ENCODE measurements at regions not wholly inside any gene's neighbourhood (a gene's known extent, or its start where the extent isn't known, plus 50 kb on each side); places are given as distances from the start of the nearest gene placed in this dataset.

DNA sequence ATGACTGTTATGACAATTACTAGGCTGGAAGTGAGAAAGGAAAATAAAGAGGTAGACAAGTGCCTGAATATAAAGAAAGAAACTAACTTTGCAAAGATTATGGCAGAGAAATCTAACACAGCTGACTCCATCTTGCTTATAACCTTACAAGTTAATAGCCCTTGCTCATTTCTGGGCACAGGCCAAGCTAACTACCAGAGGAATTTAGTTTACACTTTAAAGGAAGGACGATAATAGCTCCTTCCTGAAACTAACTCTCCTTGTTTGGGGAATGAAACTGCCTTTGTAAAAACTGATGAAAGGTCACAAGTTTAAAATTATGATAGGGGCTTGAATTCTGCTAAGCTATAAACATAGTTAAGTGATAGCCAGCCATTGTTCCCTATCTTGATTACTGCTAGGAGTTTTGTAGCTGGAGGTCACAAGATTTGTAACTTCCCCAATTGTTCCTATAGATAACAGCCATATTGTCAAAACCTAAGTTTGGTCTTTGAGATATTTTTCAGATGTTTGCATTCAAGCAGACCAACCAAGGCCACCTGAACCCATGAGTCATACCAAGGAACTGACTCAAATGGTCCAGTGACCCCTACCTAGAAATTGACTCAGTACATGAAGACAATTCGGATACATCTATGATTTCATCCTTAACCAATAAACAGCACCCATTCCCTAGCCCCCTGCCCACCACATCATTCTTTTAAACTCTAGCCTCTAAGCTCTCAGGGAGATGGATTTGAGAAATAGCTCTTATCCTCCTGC is 209.2 kb upstream of the LRATD1 start:
- DNase-seq (no peak), ATAC-seq (ENCODE audit: low read depth) (no peak)
- TF ChIP-seq, protein P1, sequence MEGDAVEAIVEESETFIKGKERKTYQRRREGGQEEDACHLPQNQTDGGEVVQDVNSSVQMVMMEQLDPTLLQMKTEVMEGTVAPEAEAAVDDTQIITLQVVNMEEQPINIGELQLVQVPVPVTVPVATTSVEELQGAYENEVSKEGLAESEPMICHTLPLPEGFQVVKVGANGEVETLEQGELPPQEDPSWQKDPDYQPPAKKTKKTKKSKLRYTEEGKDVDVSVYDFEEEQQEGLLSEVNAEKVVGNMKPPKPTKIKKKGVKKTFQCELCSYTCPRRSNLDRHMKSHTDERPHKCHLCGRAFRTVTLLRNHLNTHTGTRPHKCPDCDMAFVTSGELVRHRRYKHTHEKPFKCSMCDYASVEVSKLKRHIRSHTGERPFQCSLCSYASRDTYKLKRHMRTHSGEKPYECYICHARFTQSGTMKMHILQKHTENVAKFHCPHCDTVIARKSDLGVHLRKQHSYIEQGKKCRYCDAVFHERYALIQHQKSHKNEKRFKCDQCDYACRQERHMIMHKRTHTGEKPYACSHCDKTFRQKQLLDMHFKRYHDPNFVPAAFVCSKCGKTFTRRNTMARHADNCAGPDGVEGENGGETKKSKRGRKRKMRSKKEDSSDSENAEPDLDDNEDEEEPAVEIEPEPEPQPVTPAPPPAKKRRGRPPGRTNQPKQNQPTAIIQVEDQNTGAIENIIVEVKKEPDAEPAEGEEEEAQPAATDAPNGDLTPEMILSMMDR (IDR thresholded peaks at IDR 0.05) = no peak
- no peak for TF ChIP-seq EZH2 (IDR thresholded peaks at IDR 0.05; ENCODE audit: borderline replicate concordance, insufficient read depth, low read depth, low read length, poor library complexity, severe bottlenecking)
- H3K9me3 ChIP-seq (ENCODE audit: control extremely low read depth in 1 of 3, control insufficient read depth in 2 of 3, insufficient read depth in 1 of 3, low read length in 2 of 3) = no peaks in the 10 kb centered on the region
- no peaks in the 10 kb centered on the region for H3K27me3 Mint-ChIP-seq
- no peak overlapping the region for H3K27ac ChIP-seq (ENCODE audit: low read length in 2 of 2)
- ChIA-PET CTCF (no interaction called here), POLR2A (no interaction called here)
- WGBS (ENCODE audit: insufficient coverage) = 67% methylated on average over 1 of the region's 2 CpGs
- no peak overlapping the region for H3K4me3 Mint-ChIP-seq
- no peak overlapping the region for H3K27ac Mint-ChIP-seq
- no peak overlapping the region for H3K9ac ChIP-seq (ENCODE audit: low read length)
- no peaks in the 10 kb centered on the region for H3K4me1 Mint-ChIP-seq
- no peaks in the 10 kb centered on the region for H3K4me1 ChIP-seq (ENCODE audit: control insufficient read depth in 2 of 2, insufficient read depth in 2 of 2, low read length in 2 of 2)
- H4K20me1 ChIP-seq (ENCODE audit: control insufficient read depth, insufficient read depth, low read length, poor library complexity, severe bottlenecking) = no peaks in the 10 kb centered on the region
- H3K4me2 ChIP-seq (replicated peaks; ENCODE audit: low read depth, low read length, poor library complexity, severe bottlenecking) = no peak overlapping the region
- no peaks in the 10 kb centered on the region for H3K27me3 ChIP-seq (replicated peaks in 1 of 4; ENCODE audit: control extremely low read depth in 1 of 4, control insufficient read depth in 3 of 4, insufficient read depth in 4 of 4, low read length in 3 of 4)
- H3K4me3 ChIP-seq (ENCODE audit: control extremely low read depth in 1 of 5, extremely low read depth in 1 of 5, insufficient read depth in 1 of 5, low read depth in 2 of 5, low read length in 4 of 5) = no peak overlapping the region
- intact Hi-C loops (cut with micrococcal nuclease) = no loop called here
- no peaks in the 10 kb centered on the region for H3K79me2 ChIP-seq (ENCODE audit: control insufficient read depth, insufficient read depth, low read length)
- no peak overlapping the region for H2AFZ ChIP-seq (ENCODE audit: insufficient read depth, low read depth, low read length, poor library complexity, severe bottlenecking)
- no peaks in the 10 kb centered on the region for H3K9me3 Mint-ChIP-seq (ENCODE audit: insufficient read depth)
- no peaks in the 10 kb centered on the region for H3K36me3 ChIP-seq (replicated peaks in 1 of 2; ENCODE audit: control extremely low read depth in 1 of 2, control insufficient read depth in 1 of 2, extremely low read depth in 1 of 2, insufficient read depth in 2 of 2, low read length in 1 of 2)

DNA sequence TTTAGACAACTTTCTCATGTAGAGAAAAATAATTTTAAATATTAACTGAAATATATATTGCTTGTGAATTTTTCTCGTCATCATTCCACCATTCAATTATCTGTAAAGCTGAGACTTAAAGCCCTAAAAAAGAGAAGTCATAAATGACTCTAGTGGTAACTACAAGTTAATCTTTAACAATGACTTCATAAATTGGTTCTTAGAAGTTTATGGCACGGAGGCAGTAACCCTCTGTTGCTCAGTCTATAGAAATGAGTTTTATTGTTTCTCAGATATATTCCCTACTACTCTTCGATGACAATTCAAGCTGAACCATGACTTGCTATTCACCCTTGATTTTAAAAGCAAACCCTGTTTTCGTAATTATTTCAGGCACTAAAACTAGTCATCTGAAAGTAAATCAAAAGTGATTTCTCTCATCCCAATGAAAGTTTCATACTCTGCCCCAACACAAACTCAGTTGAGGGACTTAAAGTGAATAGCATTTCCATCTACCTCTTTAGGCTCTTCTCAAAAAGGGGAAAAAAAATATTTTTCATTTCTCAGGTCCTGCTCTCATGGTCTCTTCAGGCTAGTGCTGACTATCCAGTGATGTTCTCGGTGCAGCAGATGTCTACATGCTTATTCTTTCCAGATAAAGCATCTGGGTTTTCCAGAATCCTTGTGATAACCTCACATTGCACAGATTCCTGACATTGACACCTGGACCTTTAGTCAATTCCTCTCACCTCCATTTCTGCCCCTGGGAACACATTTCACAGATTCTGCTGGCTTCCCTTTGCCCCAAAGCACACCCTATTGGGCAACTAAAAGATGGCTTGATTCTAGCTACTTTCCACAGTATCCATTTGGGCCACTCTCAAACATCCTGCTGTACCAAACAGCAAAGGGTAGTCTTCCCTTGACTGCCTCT is 207.8 kb upstream of the LRATD1 start:
- Histone ChIP-seq H4K20me1 (ENCODE audit: control insufficient read depth, insufficient read depth, low read length, poor library complexity, severe bottlenecking) (no peaks in the 10 kb centered on the region), H3K4me1 (ENCODE audit: control insufficient read depth in 2 of 2, insufficient read depth in 2 of 2, low read length in 2 of 2) (no peaks in the 10 kb centered on the region), H3K27ac (ENCODE audit: low read length in 2 of 2) (no peak overlapping the region), H3K4me3 (ENCODE audit: control extremely low read depth in 1 of 5, extremely low read depth in 1 of 5, insufficient read depth in 1 of 5, low read depth in 2 of 5, low read length in 4 of 5) (no peak overlapping the region), H2AFZ (ENCODE audit: insufficient read depth, low read depth, low read length, poor library complexity, severe bottlenecking) (no peak overlapping the region), H3K27me3 (replicated peaks in 1 of 4; ENCODE audit: control extremely low read depth in 1 of 4, control insufficient read depth in 3 of 4, insufficient read depth in 4 of 4, low read length in 3 of 4) (no peaks in the 10 kb centered on the region), H3K36me3 (replicated peaks in 1 of 2; ENCODE audit: control extremely low read depth in 1 of 2, control insufficient read depth in 1 of 2, extremely low read depth in 1 of 2, insufficient read depth in 2 of 2, low read length in 1 of 2) (no peaks in the 10 kb centered on the region), H3K9me3 (ENCODE audit: control extremely low read depth in 1 of 3, control insufficient read depth in 2 of 3, insufficient read depth in 1 of 3, low read length in 2 of 3) (no peaks in the 10 kb centered on the region), H3K9ac (ENCODE audit: low read length) (no peak overlapping the region), H3K4me2 (replicated peaks; ENCODE audit: low read depth, low read length, poor library complexity, severe bottlenecking) (no peak overlapping the region), H3K79me2 (ENCODE audit: control insufficient read depth, insufficient read depth, low read length) (no peaks in the 10 kb centered on the region)
- CTCF ChIA-PET = no interaction called here
- Mint-ChIP-seq H3K9me3 (ENCODE audit: insufficient read depth) (no peaks in the 10 kb centered on the region), H3K4me3 (no peak overlapping the region), H3K4me1 (no peaks in the 10 kb centered on the region), H3K27ac (no peak overlapping the region), H3K27me3 (no peaks in the 10 kb centered on the region)
- DNase-seq (no peak), ATAC-seq (ENCODE audit: low read depth) (no peak)
- no peak for TF ChIP-seq EZH2 (IDR thresholded peaks at IDR 0.05; ENCODE audit: borderline replicate concordance, insufficient read depth, low read depth, low read length, poor library complexity, severe bottlenecking)
- TF ChIP-seq, protein P1 (IDR thresholded peaks at IDR 0.05) = no peak
- 60% methylated on average over 1 of the region's 5 CpGs for WGBS (ENCODE audit: insufficient coverage)
- POLR2A ChIA-PET = no interaction called here
- intact Hi-C loops (cut with micrococcal nuclease) = no loop called here

All from B cell (primary cell).